Activated CD4-positive, alpha-beta memory T cell treated with anti-CD3 and anti-CD28 coated beads, Interleukin-2, amount 10 ng/mL, durations not matched to agents 7 days and 5 days (primary cell): ENCODE measurements at regions not wholly inside any gene's neighbourhood (a gene's known extent, or its start where the extent isn't known, plus 50 kb on each side); places are given as distances from the start of the nearest gene placed in this dataset.
"Not testable (repeated sequence)": the region's sequence is repeated elsewhere in the genome, so short reads cannot be mapped to it uniquely, and the experiment has no call there.

Experiments
- CTCF ChIA-PET: fragments of 350-600 bp; sonication (Branson Sonifier 250); formaldehyde crosslinking; loops from one replicate; lab custom pipeline; 2021; ENCODE audit warnings: antibody characterized with exemption, inconsistent platforms; lab: Charles Lee
- POLR2A ChIA-PET: fragments of 350-600 bp; sonication (Branson Sonifier 250); formaldehyde crosslinking; loops from one replicate; lab custom pipeline; 2021; ENCODE audit warnings: antibody characterized with exemption; lab: Charles Lee
- DNase-seq: peaks from one replicate; pipeline ENCODE4 v3.0.0-alpha.2; 2020
- H3K27ac Mint-ChIP-seq: one replicate; pipeline ENCODE4 v1.8.0; 2021; ENCODE audit warnings: mild to moderate bottlenecking, mixed read lengths
- H3K27me3 Mint-ChIP-seq: one replicate; pipeline ENCODE4 v1.8.0; 2021; ENCODE audit warnings: mixed read lengths
- H3K36me3 Mint-ChIP-seq: one replicate; pipeline ENCODE4 v1.8.0; 2021; ENCODE audit warnings: low read depth, mixed read lengths
- H3K4me1 Mint-ChIP-seq: one replicate; pipeline ENCODE4 v1.8.0; 2021; ENCODE audit warnings: mixed read lengths
- H3K4me3 Mint-ChIP-seq: one replicate; pipeline ENCODE4 v1.8.0; 2021; ENCODE audit warnings: mild to moderate bottlenecking, mixed read lengths
- H3K9me3 Mint-ChIP-seq: one replicate; pipeline ENCODE4 v1.8.0; 2021; ENCODE audit warnings: mixed read lengths

GRCh38 chr10:34904191-34904590, 89.1 kb upstream of the PARD3 start:
- no peaks in the 10 kb centered on the region for H3K27me3 Mint-ChIP-seq

GRCh38 chr10:34899161-34899560, 84.1 kb upstream of the PARD3 start:
- Mint-ChIP-seq H3K27me3 (peaks cover 2% of the 10 kb centered on the region), H3K27ac (no peak overlapping the region), H3K4me3 (no peak overlapping the region), H3K9me3 (no peaks in the 10 kb centered on the region), H3K4me1 (no peaks in the 10 kb centered on the region), H3K36me3 (no peaks in the 10 kb centered on the region)
- ChIA-PET CTCF (no interaction called here), POLR2A (no interaction called here)
- DNase-seq = no peak

More at GRCh38 chr10:34904191-34904590, 89.1 kb upstream of the PARD3 start:
- Mint-ChIP-seq H3K36me3 (no peaks in the 10 kb centered on the region), H3K9me3 (no peaks in the 10 kb centered on the region), H3K4me1 (no peaks in the 10 kb centered on the region), H3K27ac (no peak overlapping the region), H3K4me3 (no peak overlapping the region)
- CTCF ChIA-PET = no interaction called here
- POLR2A ChIA-PET = no interaction called here
- DNase-seq = no peak

GRCh38 chr10:34895977-34896376, 80.9 kb upstream of the PARD3 start:
- POLR2A ChIA-PET = no interaction called here
- Mint-ChIP-seq H3K9me3 (no peaks in the 10 kb centered on the region), H3K27ac (no peak overlapping the region), H3K4me3 (no peak overlapping the region), H3K4me1 (no peaks in the 10 kb centered on the region), H3K27me3 (peaks cover 2% of the 10 kb centered on the region), H3K36me3 (no peaks in the 10 kb centered on the region)
- CTCF ChIA-PET = no interaction called here
- no peak for DNase-seq

GRCh38 chr10:34895046-34895445, 80.0 kb upstream of the PARD3 start:
- DNase-seq, H3K9me3 Mint-ChIP-seq, H3K27me3 Mint-ChIP-seq, H3K27ac Mint-ChIP-seq, H3K36me3 Mint-ChIP-seq, POLR2A ChIA-PET, CTCF ChIA-PET, H3K4me3 Mint-ChIP-seq, H3K4me1 Mint-ChIP-seq: not testable (repeated sequence)

GRCh38 chr10:34892521-34892920, 77.4 kb upstream of the PARD3 start:
- H3K9me3 Mint-ChIP-seq, H3K27ac Mint-ChIP-seq, POLR2A ChIA-PET, CTCF ChIA-PET, H3K27me3 Mint-ChIP-seq, H3K36me3 Mint-ChIP-seq, DNase-seq, H3K4me3 Mint-ChIP-seq, H3K4me1 Mint-ChIP-seq: not testable (repeated sequence)

GRCh38 chr10:34890939-34891338, 75.8 kb upstream of the PARD3 start:
- Mint-ChIP-seq H3K36me3 (no peaks in the 10 kb centered on the region), H3K4me1 (no peaks in the 10 kb centered on the region), H3K27ac (no peak overlapping the region), H3K9me3 (no peaks in the 10 kb centered on the region), H3K4me3 (no peak overlapping the region), H3K27me3 (no peaks in the 10 kb centered on the region)
- POLR2A ChIA-PET = no interaction called here
- CTCF ChIA-PET = no interaction called here
- no peak for DNase-seq

GRCh38 chr10:34889004-34889869, 74.1 kb upstream of the PARD3 start:
- no peak for DNase-seq
- Mint-ChIP-seq H3K4me1 (no peaks in the 10 kb centered on the region), H3K27me3 (no peaks in the 10 kb centered on the region), H3K4me3 (no peak overlapping the region), H3K27ac (no peak overlapping the region), H3K9me3 (no peaks in the 10 kb centered on the region), H3K36me3 (no peaks in the 10 kb centered on the region)
- CTCF ChIA-PET = no interaction called here
- POLR2A ChIA-PET = no interaction called here

GRCh38 chr10:34886906-34887642, 72.0 kb upstream of the PARD3 start:
- Mint-ChIP-seq H3K9me3 (no peaks in the 10 kb centered on the region), H3K36me3 (no peaks in the 10 kb centered on the region), H3K27me3 (no peaks in the 10 kb centered on the region), H3K4me1 (no peaks in the 10 kb centered on the region), H3K4me3 (no peak overlapping the region), H3K27ac (no peak overlapping the region)
- POLR2A ChIA-PET = no interaction called here
- CTCF ChIA-PET = no interaction called here
- no peak for DNase-seq

- POLR2A ChIA-PET = no interaction called here
- no peaks in the 10 kb centered on the region for H3K27me3 Mint-ChIP-seq
- no peaks in the 10 kb centered on the region for H3K36me3 Mint-ChIP-seq
- H3K4me3 Mint-ChIP-seq = no peak overlapping the region
- CTCF ChIA-PET = no interaction called here
- no peaks in the 10 kb centered on the region for H3K9me3 Mint-ChIP-seq
- no peak for DNase-seq
- no peaks in the 10 kb centered on the region for H3K4me1 Mint-ChIP-seq
- H3K27ac Mint-ChIP-seq = no peak overlapping the region
Observed at GRCh38 chr10:34885898-34886297, 70.8 kb upstream of the PARD3 start.

- DNase-seq = no peak
- Mint-ChIP-seq H3K4me3 (no peak overlapping the region), H3K27me3 (no peaks in the 10 kb centered on the region), H3K4me1 (no peaks in the 10 kb centered on the region), H3K9me3 (no peaks in the 10 kb centered on the region), H3K36me3 (no peaks in the 10 kb centered on the region), H3K27ac (no peak overlapping the region)
- ChIA-PET CTCF (no interaction called here), POLR2A (no interaction called here)
Observed at GRCh38 chr10:34885011-34885410, 69.9 kb upstream of the PARD3 start.

GRCh38 chr10:34884272-34884952, 69.3 kb upstream of the PARD3 start:
- no peak overlapping the region for H3K4me3 Mint-ChIP-seq
- H3K27me3 Mint-ChIP-seq = no peaks in the 10 kb centered on the region
- H3K4me1 Mint-ChIP-seq = no peaks in the 10 kb centered on the region
- H3K27ac Mint-ChIP-seq = no peak overlapping the region
- ChIA-PET POLR2A (no interaction called here), CTCF (no interaction called here)
- no peaks in the 10 kb centered on the region for H3K9me3 Mint-ChIP-seq
- no peak for DNase-seq
- no peaks in the 10 kb centered on the region for H3K36me3 Mint-ChIP-seq

GRCh38 chr10:34880817-34881216, 65.7 kb upstream of the PARD3 start:
- Mint-ChIP-seq H3K9me3 (no peaks in the 10 kb centered on the region), H3K36me3 (no peaks in the 10 kb centered on the region), H3K27ac (no peak overlapping the region), H3K4me1 (no peaks in the 10 kb centered on the region), H3K27me3 (no peaks in the 10 kb centered on the region), H3K4me3 (no peak overlapping the region)
- no peak for DNase-seq
- ChIA-PET CTCF (no interaction called here), POLR2A (no interaction called here)

- POLR2A ChIA-PET, H3K27ac Mint-ChIP-seq, DNase-seq, H3K9me3 Mint-ChIP-seq, H3K36me3 Mint-ChIP-seq, H3K4me1 Mint-ChIP-seq, H3K27me3 Mint-ChIP-seq, H3K4me3 Mint-ChIP-seq, CTCF ChIA-PET: not testable (repeated sequence)
Observed at GRCh38 chr10:34878651-34879050, 63.6 kb upstream of the PARD3 start.
